Endothelial cell (in vitro differentiated cells): ENCODE measurements at regions not wholly inside any gene's neighbourhood (a gene's known extent, or its start where the extent isn't known, plus 50 kb on each side); places are given as distances from the start of the nearest gene placed in this dataset.

Experiments used
- DNase-seq: peaks from one replicate; pipeline ENCODE4 v3.0.0; 2021; ENCODE audit warnings: low spot score
- H3K27ac Mint-ChIP-seq: one replicate; pipeline ENCODE4 v1.8.0; 2021; ENCODE audit warnings: mixed read lengths, inconsistent platforms; ENCODE audit not compliant: unreplicated experiment
- H3K27me3 Mint-ChIP-seq: one replicate; pipeline ENCODE4 v1.8.0; 2021; ENCODE audit warnings: mild to moderate bottlenecking, moderate library complexity, mixed read lengths, inconsistent platforms; ENCODE audit not compliant: unreplicated experiment
- H3K36me3 Mint-ChIP-seq: one replicate; pipeline ENCODE4 v1.8.0; 2021; ENCODE audit warnings: mild to moderate bottlenecking, low read depth, mixed read lengths, inconsistent platforms; ENCODE audit not compliant: unreplicated experiment
- H3K4me1 Mint-ChIP-seq: one replicate; pipeline ENCODE4 v1.8.0; 2021; ENCODE audit warnings: mild to moderate bottlenecking, mixed read lengths, inconsistent platforms; ENCODE audit not compliant: unreplicated experiment
- H3K4me3 Mint-ChIP-seq: one replicate; pipeline ENCODE4 v1.8.0; 2021; ENCODE audit warnings: mild to moderate bottlenecking, mixed read lengths, inconsistent platforms; ENCODE audit not compliant: unreplicated experiment
- H3K9me3 Mint-ChIP-seq: one replicate; pipeline ENCODE4 v1.8.0; 2021; ENCODE audit warnings: mixed read lengths, inconsistent platforms; ENCODE audit not compliant: unreplicated experiment
- CTCF ChIP-seq: fragments of 200-600 bp; sonication (generic); IDR thresholded peaks from one replicate; pipeline ENCODE4 v1.5.0; 2021; ENCODE audit warnings: antibody characterized with exemption; ENCODE audit not compliant: unreplicated experiment

- Mint-ChIP-seq H3K36me3 (no peaks in the 10 kb centered on the region), H3K27me3 (no peaks in the 10 kb centered on the region), H3K27ac (no peak overlapping the region), H3K4me1 (peaks cover 5% of the 10 kb centered on the region), H3K4me3 (no peak overlapping the region), H3K9me3 (no peaks in the 10 kb centered on the region)
- TF ChIP-seq CTCF = no peak
- no peak for DNase-seq
Observed at GRCh38 chr13:74461011-74461410, 326.8 kb upstream of the KLF12 start.

- peaks cover 4% of the 10 kb centered on the region for H3K4me1 Mint-ChIP-seq
- no peaks in the 10 kb centered on the region for H3K9me3 Mint-ChIP-seq
- H3K27me3 Mint-ChIP-seq = peaks cover 2% of the 10 kb centered on the region
- TF ChIP-seq CTCF = no peak
- no peak overlapping the region for H3K4me3 Mint-ChIP-seq
- no peak overlapping the region for H3K27ac Mint-ChIP-seq
- DNase-seq = no peak
- H3K36me3 Mint-ChIP-seq = no peaks in the 10 kb centered on the region
Observed at GRCh38 chr13:74452881-74453280, 318.7 kb upstream of the KLF12 start.

GRCh38 chr13:74452176-74452575 is 318.0 kb upstream of the KLF12 start:
- no peaks in the 10 kb centered on the region for H3K36me3 Mint-ChIP-seq
- peaks cover 2% of the 10 kb centered on the region for H3K27me3 Mint-ChIP-seq
- no peak for TF ChIP-seq CTCF
- H3K27ac Mint-ChIP-seq = no peak overlapping the region
- no peak overlapping the region for H3K4me3 Mint-ChIP-seq
- H3K4me1 Mint-ChIP-seq = peaks cover 4% of the 10 kb centered on the region
- H3K9me3 Mint-ChIP-seq = no peaks in the 10 kb centered on the region
- DNase-seq = no peak

- Mint-ChIP-seq H3K9me3 (no peaks in the 10 kb centered on the region), H3K36me3 (no peaks in the 10 kb centered on the region)
- DNase-seq = no peak
Observed at GRCh38 chr13:74450964-74451363, 316.8 kb upstream of the KLF12 start.

GRCh38 chr13:74450525-74450845 is 316.3 kb upstream of the KLF12 start:
- peaks cover 5% of the 10 kb centered on the region for H3K27me3 Mint-ChIP-seq
- H3K9me3 Mint-ChIP-seq = no peaks in the 10 kb centered on the region
- no peak overlapping the region for H3K27ac Mint-ChIP-seq
- no peak overlapping the region for H3K4me3 Mint-ChIP-seq
- TF ChIP-seq CTCF = no peak
- peaks cover 6% of the 10 kb centered on the region for H3K4me1 Mint-ChIP-seq
- H3K36me3 Mint-ChIP-seq = no peaks in the 10 kb centered on the region
- DNase-seq = no peak

More at GRCh38 chr13:74450964-74451363, 316.8 kb upstream of the KLF12 start:
- peaks cover 4% of the 10 kb centered on the region for H3K4me1 Mint-ChIP-seq
- H3K27ac Mint-ChIP-seq = no peak overlapping the region
- no peak overlapping the region for H3K4me3 Mint-ChIP-seq
- no peak for TF ChIP-seq CTCF
- H3K27me3 Mint-ChIP-seq = peaks cover 2% of the 10 kb centered on the region
